OCI-LY3 (cell line): ENCODE measurements at regions not wholly inside any gene's neighbourhood (a gene's known extent, or its start where the extent isn't known, plus 50 kb on each side); places are given as distances from the start of the nearest gene placed in this dataset.

Experiments
- H2AFZ ChIP-seq: fragments of 200-600, 300-600 bp; shearing (Covaris generic); 2 replicates; pipeline ENCODE4 v1.6.0; 2014; ENCODE audit warnings: antibody characterized with exemption, low read depth, low read length
- H3K27ac ChIP-seq: fragments of 200-600, 300-600 bp; sonication (generic); 2 replicates; pipeline ENCODE4 v1.5.1; 2014; ENCODE audit warnings: mild to moderate bottlenecking, low read length, moderate library complexity, mixed read lengths
- H3K27me3 ChIP-seq: fragments of 200-600, 300-600 bp; sonication (generic); 2 replicates; pipeline ENCODE4 v1.6.1; 2014; ENCODE audit warnings: low read depth, low read length, mixed read lengths
- H3K36me3 ChIP-seq: fragments of 200-600, 300-600 bp; sonication (generic); replicated peaks from 2 replicates; pipeline ENCODE3; 2014; ENCODE audit warnings: low read depth, low read length, mixed read lengths
- H3K4me1 ChIP-seq: fragments of 300-600, 200-600 bp; sonication (generic); 2 replicates; pipeline ENCODE4 v1.6.1; 2014; ENCODE audit warnings: low read length, mixed read lengths
- H3K4me2 ChIP-seq: fragments of 200-600, 300-600 bp; sonication (generic); 2 replicates; pipeline ENCODE4 v1.6.1; 2014; ENCODE audit warnings: low read length, mixed read lengths
- H3K4me3 ChIP-seq: fragments of 300-600, 200-600 bp; sonication (generic); 2 replicates; pipeline ENCODE4 v1.5.1; 2014; ENCODE audit warnings: antibody characterized with exemption, mild to moderate bottlenecking, low read length, moderate library complexity
- H3K79me2 ChIP-seq: fragments of 300-600, 200-600 bp; shearing (Covaris generic); 2 replicates; pipeline ENCODE4 v1.6.1; 2014; ENCODE audit warnings: mild to moderate bottlenecking, low read length, mixed read lengths
- H3K9ac ChIP-seq: fragments of 300-600, 200-600 bp; shearing (Covaris generic); 2 replicates; pipeline ENCODE4 v1.6.0; 2014; ENCODE audit warnings: mild to moderate bottlenecking, low read length, moderate library complexity
- H3K9me3 ChIP-seq: fragments of 200-600, 300-600 bp; shearing (Covaris generic); 2 replicates; pipeline ENCODE4 v1.6.1; 2014; ENCODE audit warnings: low read length, mixed read lengths; ENCODE audit not compliant: insufficient read depth
- H4K20me1 ChIP-seq: fragments of 200-600, 300-600 bp; sonication (generic); 2 replicates; pipeline ENCODE4 v1.6.1; 2016; ENCODE audit warnings: low read length, mixed read lengths; ENCODE audit not compliant: insufficient read depth
- CTCF ChIP-seq: fragments of 200-600, 300-600 bp; sonication (generic); IDR thresholded peaks from 2 replicates; pipeline ENCODE4 v1.5.1; 2014; ENCODE audit warnings: antibody characterized with exemption, low read length, low read depth
- EZH2phosphoT487 ChIP-seq: fragments of 200-600 bp; shearing (Covaris generic); IDR thresholded peaks from 2 replicates; pipeline ENCODE4 v1.6.1; 2018; ENCODE audit warnings: antibody characterized with exemption, mixed run types, low read depth

- Histone ChIP-seq H3K27ac (no peak overlapping the region), H3K27me3 (no peaks in the 10 kb centered on the region), H4K20me1 (no peaks in the 10 kb centered on the region), H3K4me3 (no peak overlapping the region), H3K9me3 (no peaks in the 10 kb centered on the region), H2AFZ (no peak overlapping the region), H3K4me2 (no peak overlapping the region), H3K79me2 (no peaks in the 10 kb centered on the region), H3K9ac (no peak overlapping the region), H3K4me1 (no peaks in the 10 kb centered on the region), H3K36me3 (no peaks in the 10 kb centered on the region)
- TF ChIP-seq EZH2phosphoT487 (no peak), CTCF (no peak)
Measured at GRCh38 chr10:10828623-10829022, 189.0 kb upstream of the CELF2 start.

- no peak overlapping the region for H3K9ac ChIP-seq
- no peaks in the 10 kb centered on the region for H4K20me1 ChIP-seq
- no peak overlapping the region for H3K27ac ChIP-seq
- H3K36me3 ChIP-seq = no peaks in the 10 kb centered on the region
- no peaks in the 10 kb centered on the region for H3K4me1 ChIP-seq
- no peaks in the 10 kb centered on the region for H3K9me3 ChIP-seq
- H3K27me3 ChIP-seq = no peaks in the 10 kb centered on the region
- H2AFZ ChIP-seq = no peak overlapping the region
- no peaks in the 10 kb centered on the region for H3K79me2 ChIP-seq
- no peak for TF ChIP-seq CTCF
- TF ChIP-seq EZH2phosphoT487 = no peak
- H3K4me3 ChIP-seq = no peak overlapping the region
- no peak overlapping the region for H3K4me2 ChIP-seq
Measured at GRCh38 chr10:10829576-10829975, 188.1 kb upstream of the CELF2 start.

GRCh38 chr10:10830293-10830986 lies 187.2 kb upstream of the CELF2 start:
- no peak for TF ChIP-seq EZH2phosphoT487
- Histone ChIP-seq H4K20me1 (no peaks in the 10 kb centered on the region), H3K9me3 (no peaks in the 10 kb centered on the region), H3K36me3 (no peaks in the 10 kb centered on the region), H3K4me2 (no peak overlapping the region), H3K79me2 (no peaks in the 10 kb centered on the region), H3K27me3 (no peaks in the 10 kb centered on the region), H2AFZ (no peak overlapping the region), H3K4me3 (no peak overlapping the region), H3K9ac (no peak overlapping the region), H3K27ac (no peak overlapping the region), H3K4me1 (no peaks in the 10 kb centered on the region)

GRCh38 chr10:10831085-10831484 lies 186.6 kb upstream of the CELF2 start:
- Histone ChIP-seq H3K9ac (no peak overlapping the region), H3K4me1 (no peaks in the 10 kb centered on the region), H2AFZ (no peak overlapping the region), H3K79me2 (no peaks in the 10 kb centered on the region), H3K27me3 (no peaks in the 10 kb centered on the region), H3K36me3 (no peaks in the 10 kb centered on the region), H4K20me1 (no peaks in the 10 kb centered on the region), H3K4me3 (no peak overlapping the region), H3K4me2 (no peak overlapping the region), H3K27ac (no peak overlapping the region), H3K9me3 (no peaks in the 10 kb centered on the region)
- TF ChIP-seq CTCF (no peak), EZH2phosphoT487 (no peak)
